ENCODE measurements at regions not wholly inside any gene's neighbourhood (a gene's known extent, or its start where the extent isn't known, plus 50 kb on each side); places are given as distances from the start of the nearest gene placed in this dataset.

- TF ChIP-seq, protein P1, sequence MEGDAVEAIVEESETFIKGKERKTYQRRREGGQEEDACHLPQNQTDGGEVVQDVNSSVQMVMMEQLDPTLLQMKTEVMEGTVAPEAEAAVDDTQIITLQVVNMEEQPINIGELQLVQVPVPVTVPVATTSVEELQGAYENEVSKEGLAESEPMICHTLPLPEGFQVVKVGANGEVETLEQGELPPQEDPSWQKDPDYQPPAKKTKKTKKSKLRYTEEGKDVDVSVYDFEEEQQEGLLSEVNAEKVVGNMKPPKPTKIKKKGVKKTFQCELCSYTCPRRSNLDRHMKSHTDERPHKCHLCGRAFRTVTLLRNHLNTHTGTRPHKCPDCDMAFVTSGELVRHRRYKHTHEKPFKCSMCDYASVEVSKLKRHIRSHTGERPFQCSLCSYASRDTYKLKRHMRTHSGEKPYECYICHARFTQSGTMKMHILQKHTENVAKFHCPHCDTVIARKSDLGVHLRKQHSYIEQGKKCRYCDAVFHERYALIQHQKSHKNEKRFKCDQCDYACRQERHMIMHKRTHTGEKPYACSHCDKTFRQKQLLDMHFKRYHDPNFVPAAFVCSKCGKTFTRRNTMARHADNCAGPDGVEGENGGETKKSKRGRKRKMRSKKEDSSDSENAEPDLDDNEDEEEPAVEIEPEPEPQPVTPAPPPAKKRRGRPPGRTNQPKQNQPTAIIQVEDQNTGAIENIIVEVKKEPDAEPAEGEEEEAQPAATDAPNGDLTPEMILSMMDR (conservative IDR thresholded peaks at IDR 0.05; ENCODE audit: low read depth in 2 of 2) = no peak
- TF ChIP-seq EZH2 (IDR thresholded peaks at IDR 0.05; ENCODE audit: low read depth, unreplicated experiment) = no peak
Observed at GRCh38 chr3:35483131-35483530, 156.2 kb upstream of the ARPP21 start (continued).

- Mint-ChIP-seq H3K4me3 (no peak overlapping the region), H3K27me3 (ENCODE audit: insufficient read depth, low read depth, poor library complexity) (no peaks in the 10 kb centered on the region), H3K36me3 (ENCODE audit: low read depth) (peaks cover 13% of the 10 kb centered on the region; the same call in 1 of the 3 replicates), H3K4me1 (peaks cover 30% of the 10 kb centered on the region; the same call in 2 of the 3 replicates), H3K9me3 (peaks cover 14% of the 10 kb centered on the region; the same call in 2 of the 3 replicates), H3K27ac (no peak overlapping the region)
- Histone ChIP-seq H3K4me2 (no peak overlapping the region), H3K27me3 (ENCODE audit: insufficient read depth) (no peaks in the 10 kb centered on the region), H2AFZ (0 out of 2 replicates have a peak overlapping the region, but pooled peaks have one; percentile 35), H3K9me2 (ENCODE audit: insufficient read depth) (0 out of 2 replicates have a peak, but pooled peaks cover 3% of the 10 kb centered on the region), H4K20me1 (replicated peaks; ENCODE audit: insufficient read depth) (no peaks in the 10 kb centered on the region), H3K4me1 (ENCODE audit: insufficient read depth) (peaks cover 4% of the 10 kb centered on the region; the same call in 1 of the 2 replicates), H3K4me3 (no peak overlapping the region), H3K79me2 (replicated peaks; ENCODE audit: insufficient read depth) (no peaks in the 10 kb centered on the region), H3K36me3 (ENCODE audit: insufficient read depth) (no peaks in the 10 kb centered on the region), H3K27ac (ENCODE audit: low read depth) (no peak overlapping the region), H3F3A (replicated peaks; ENCODE audit: low read depth) (no peaks in the 10 kb centered on the region)
- no peak for DNase-seq (ENCODE audit: low spot score)
- ATAC-seq = no peak
- TF ChIP-seq, protein P2, sequence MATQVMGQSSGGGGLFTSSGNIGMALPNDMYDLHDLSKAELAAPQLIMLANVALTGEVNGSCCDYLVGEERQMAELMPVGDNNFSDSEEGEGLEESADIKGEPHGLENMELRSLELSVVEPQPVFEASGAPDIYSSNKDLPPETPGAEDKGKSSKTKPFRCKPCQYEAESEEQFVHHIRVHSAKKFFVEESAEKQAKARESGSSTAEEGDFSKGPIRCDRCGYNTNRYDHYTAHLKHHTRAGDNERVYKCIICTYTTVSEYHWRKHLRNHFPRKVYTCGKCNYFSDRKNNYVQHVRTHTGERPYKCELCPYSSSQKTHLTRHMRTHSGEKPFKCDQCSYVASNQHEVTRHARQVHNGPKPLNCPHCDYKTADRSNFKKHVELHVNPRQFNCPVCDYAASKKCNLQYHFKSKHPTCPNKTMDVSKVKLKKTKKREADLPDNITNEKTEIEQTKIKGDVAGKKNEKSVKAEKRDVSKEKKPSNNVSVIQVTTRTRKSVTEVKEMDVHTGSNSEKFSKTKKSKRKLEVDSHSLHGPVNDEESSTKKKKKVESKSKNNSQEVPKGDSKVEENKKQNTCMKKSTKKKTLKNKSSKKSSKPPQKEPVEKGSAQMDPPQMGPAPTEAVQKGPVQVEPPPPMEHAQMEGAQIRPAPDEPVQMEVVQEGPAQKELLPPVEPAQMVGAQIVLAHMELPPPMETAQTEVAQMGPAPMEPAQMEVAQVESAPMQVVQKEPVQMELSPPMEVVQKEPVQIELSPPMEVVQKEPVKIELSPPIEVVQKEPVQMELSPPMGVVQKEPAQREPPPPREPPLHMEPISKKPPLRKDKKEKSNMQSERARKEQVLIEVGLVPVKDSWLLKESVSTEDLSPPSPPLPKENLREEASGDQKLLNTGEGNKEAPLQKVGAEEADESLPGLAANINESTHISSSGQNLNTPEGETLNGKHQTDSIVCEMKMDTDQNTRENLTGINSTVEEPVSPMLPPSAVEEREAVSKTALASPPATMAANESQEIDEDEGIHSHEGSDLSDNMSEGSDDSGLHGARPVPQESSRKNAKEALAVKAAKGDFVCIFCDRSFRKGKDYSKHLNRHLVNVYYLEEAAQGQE (IDR thresholded peaks at IDR 0.05; ENCODE audit: unreplicated experiment) = no peak
- no peak for TF ChIP-seq ZNF114 (CRISPR knock-in tag; IDR thresholded peaks at IDR 0.05)
- TF ChIP-seq, protein P3, sequence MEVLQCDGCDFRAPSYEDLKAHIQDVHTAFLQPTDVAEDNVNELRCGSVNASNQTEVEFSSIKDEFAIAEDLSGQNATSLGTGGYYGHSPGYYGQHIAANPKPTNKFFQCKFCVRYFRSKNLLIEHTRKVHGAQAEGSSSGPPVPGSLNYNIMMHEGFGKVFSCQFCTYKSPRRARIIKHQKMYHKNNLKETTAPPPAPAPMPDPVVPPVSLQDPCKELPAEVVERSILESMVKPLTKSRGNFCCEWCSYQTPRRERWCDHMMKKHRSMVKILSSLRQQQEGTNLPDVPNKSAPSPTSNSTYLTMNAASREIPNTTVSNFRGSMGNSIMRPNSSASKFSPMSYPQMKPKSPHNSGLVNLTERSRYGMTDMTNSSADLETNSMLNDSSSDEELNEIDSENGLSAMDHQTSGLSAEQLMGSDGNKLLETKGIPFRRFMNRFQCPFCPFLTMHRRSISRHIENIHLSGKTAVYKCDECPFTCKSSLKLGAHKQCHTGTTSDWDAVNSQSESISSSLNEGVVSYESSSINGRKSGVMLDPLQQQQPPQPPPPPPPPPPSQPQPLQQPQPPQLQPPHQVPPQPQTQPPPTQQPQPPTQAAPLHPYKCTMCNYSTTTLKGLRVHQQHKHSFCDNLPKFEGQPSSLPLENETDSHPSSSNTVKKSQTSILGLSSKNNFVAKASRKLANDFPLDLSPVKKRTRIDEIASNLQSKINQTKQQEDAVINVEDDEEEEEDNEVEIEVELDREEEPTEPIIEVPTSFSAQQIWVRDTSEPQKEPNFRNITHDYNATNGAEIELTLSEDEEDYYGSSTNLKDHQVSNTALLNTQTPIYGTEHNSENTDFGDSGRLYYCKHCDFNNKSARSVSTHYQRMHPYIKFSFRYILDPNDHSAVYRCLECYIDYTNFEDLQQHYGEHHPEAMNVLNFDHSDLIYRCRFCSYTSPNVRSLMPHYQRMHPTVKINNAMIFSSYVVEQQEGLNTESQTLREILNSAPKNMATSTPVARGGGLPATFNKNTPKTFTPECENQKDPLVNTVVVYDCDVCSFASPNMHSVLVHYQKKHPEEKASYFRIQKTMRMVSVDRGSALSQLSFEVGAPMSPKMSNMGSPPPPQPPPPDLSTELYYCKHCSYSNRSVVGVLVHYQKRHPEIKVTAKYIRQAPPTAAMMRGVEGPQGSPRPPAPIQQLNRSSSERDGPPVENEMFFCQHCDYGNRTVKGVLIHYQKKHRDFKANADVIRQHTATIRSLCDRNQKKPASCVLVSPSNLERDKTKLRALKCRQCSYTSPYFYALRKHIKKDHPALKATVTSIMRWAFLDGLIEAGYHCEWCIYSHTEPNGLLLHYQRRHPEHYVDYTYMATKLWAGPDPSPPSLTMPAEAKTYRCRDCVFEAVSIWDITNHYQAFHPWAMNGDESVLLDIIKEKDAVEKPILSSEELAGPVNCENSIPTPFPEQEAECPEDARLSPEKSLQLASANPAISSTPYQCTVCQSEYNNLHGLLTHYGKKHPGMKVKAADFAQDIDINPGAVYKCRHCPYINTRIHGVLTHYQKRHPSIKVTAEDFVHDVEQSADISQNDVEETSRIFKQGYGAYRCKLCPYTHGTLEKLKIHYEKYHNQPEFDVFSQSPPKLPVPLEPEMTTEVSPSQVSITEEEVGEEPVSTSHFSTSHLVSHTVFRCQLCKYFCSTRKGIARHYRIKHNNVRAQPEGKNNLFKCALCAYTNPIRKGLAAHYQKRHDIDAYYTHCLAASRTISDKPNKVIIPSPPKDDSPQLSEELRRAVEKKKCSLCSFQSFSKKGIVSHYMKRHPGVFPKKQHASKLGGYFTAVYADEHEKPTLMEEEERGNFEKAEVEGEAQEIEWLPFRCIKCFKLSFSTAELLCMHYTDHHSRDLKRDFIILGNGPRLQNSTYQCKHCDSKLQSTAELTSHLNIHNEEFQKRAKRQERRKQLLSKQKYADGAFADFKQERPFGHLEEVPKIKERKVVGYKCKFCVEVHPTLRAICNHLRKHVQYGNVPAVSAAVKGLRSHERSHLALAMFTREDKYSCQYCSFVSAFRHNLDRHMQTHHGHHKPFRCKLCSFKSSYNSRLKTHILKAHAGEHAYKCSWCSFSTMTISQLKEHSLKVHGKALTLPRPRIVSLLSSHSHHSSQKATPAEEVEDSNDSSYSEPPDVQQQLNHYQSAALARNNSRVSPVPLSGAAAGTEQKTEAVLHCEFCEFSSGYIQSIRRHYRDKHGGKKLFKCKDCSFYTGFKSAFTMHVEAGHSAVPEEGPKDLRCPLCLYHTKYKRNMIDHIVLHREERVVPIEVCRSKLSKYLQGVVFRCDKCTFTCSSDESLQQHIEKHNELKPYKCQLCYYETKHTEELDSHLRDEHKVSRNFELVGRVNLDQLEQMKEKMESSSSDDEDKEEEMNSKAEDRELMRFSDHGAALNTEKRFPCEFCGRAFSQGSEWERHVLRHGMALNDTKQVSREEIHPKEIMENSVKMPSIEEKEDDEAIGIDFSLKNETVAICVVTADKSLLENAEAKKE (CRISPR knock-in tag; IDR thresholded peaks at IDR 0.05) = no peak
- TF ChIP-seq ETS1 (IDR thresholded peaks at IDR 0.05) = no peak
- TF ChIP-seq CREB1 (CRISPR knock-in tag; IDR thresholded peaks at IDR 0.05; ENCODE audit: low read depth) = no peak
- TF ChIP-seq EZH2phosphoT487 (IDR thresholded peaks at IDR 0.05; ENCODE audit: unreplicated experiment) = no peak
- TF ChIP-seq, protein P1 (conservative IDR thresholded peaks at IDR 0.05; ENCODE audit: low read depth in 2 of 2) = no peak
- no peak for TF ChIP-seq NANOG (IDR thresholded peaks at IDR 0.05; ENCODE audit: borderline replicate concordance)
Observed at GRCh38 chr3:35484929-35485530, 154.3 kb upstream of the ARPP21 start.

All from GM23338 (cell line).